HG03280 (cell line): ENCODE measurements at regions not wholly inside any gene's neighbourhood (a gene's known extent, or its start where the extent isn't known, plus 50 kb on each side); places are given as distances from the start of the nearest gene placed in this dataset.

Source experiments
- ATAC-seq: cut with Tn5 transposase; IDR thresholded peaks from one replicate; pipeline ENCODE4 v1.9.1; 2021; ENCODE audit warnings: mild to moderate bottlenecking, moderate library complexity; ENCODE audit not compliant: unreplicated experiment

DNA sequence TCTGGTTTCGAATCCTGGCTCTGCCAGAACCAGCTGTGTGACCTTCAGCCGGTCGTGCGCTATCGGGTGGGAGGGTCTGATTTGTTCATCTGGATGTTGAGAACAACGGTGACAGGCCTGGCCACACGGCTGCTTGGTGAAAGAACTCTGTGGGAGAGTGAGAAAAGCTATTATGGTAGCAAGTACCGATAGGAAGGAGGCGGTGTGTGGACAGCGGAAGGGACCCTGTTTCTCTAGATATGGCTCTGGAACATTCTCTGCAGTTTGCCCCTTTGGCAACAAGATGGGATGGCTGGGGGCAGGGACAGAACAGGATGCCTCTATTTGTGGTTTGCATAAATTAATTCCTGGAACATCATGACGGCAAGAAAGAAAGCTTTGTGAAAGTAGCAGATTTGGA lies 347.3 kb downstream of the AACS start:
- ATAC-seq: no peak

DNA sequence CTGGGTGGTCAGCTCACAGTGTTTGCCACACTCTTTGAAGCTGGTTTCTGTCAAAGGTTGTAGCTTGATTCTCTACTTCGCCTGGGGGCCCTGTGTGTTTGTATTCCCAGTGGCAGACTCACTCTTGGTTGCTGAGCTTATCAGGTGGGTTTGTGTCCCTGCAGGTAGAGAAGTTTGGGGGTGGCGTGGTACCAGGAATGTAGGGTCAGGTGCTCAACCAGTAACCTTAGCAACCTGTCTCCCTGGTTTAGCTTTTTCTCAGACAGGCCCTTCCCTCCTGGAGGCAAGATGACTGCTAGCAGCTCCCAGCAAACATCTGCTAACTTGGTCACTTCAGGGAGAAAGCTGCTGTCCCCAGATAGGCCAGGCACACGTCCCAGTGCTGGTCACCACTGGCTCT lies 352.2 kb downstream of the AACS start:
- ATAC-seq: no peak

DNA sequence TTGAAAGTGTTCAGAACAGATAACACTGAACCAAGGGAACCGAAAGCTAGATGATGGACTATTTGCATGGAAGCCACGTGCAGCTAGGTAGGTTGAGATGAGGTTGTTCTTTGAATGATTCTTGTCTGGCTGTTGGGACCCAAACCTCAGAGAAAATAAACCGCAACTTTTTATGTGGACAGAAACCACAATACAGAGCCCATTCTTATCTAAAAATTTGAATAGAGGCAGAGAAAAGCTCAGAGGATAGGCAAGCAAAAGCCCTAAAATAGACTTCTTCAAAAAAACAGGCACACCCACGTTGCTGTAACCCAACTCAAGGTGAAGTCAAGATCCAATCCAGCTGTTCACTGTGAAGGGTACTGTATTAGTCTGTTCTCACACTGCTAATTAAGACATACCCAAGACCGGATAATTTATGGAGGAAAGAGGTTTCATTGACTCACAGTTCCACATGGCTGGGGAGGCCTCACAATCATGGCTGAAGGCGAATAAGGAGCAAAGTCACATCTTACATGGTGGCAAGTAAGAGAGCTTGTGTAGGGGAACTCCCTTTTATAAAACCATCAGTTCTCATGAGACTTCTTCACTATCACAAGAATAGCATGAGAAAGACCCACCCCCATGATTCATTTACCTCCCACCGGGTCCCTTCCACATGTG lies 353.8 kb downstream of the AACS start:
- no peak for ATAC-seq

GRCh38 chr12:125424909-125425308 lies 359.7 kb downstream of the AACS start:
- ATAC-seq: no peak

DNA sequence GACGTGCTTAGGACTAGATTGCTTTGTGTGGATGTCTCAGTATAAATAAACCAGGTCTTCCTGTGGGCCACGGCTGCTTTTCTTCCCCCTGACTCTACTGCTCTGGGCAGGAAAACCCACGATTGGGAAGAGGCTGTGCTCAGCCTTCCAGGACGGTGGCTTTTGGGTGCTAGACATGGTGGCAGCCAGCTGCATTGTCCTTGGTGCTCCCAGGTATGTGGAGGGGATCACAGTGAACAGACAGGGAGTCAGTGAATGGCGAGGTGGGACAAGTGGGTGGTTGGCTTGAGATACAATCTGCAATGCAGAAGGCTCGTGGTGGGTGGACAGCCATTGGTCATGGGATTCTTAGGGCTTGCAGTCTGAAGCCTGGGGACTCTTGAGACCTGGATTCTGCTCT lies 366.3 kb downstream of the AACS start:
- no peak for ATAC-seq

GRCh38 chr12:125434131-125434530 lies 368.9 kb downstream of the AACS start:
- no peak for ATAC-seq

GRCh38 chr12:125434936-125435443 lies 369.8 kb downstream of the AACS start:
- peak; percentile 67 for ATAC-seq

DNA sequence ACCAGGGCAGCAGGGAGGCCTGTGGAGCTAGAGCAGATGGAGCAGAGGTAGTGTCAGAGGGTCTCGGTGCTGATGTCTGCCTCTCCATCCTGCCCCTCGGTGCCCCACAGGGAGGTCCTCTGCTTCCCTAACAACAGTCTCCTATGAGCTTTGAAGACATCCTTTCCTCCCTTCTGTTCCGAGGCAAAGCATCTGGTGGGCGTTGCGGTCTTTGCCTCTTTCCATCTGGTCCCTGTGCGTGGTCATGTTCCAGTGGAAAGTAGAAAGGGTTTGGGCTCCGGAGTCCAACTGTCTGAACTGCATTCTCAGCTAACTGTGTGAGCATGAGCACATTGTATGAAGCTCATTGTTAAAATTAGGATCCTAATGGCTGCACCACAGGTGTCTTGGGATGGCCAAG lies 370.6 kb downstream of the AACS start:
- ATAC-seq: no peak

- ATAC-seq: no peak
These were observed 371.5 kb downstream of the AACS start for GRCh38 chr12:125436686-125437085.

GRCh38 chr12:125440399-125440798 lies 375.2 kb downstream of the AACS start:
- ATAC-seq: no peak

DNA sequence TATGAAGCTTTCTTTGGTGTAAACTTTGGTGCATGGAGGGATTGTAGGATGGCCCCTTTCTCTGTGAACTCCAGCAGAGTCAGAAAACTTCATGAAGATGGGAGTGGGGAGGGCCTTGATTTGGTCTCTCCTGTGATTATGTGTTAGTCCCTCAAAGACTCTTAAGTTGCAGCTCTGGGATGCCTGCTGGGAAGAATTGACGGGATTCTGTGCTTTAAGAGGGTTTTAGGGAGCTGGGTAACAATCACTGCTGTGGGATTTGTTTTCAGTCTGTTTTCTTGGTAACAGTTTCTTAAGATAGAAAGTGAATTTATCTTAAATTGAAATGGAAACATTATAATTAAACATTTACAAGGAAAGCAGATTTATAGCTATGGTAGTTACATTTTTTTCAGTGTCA lies 378.1 kb downstream of the AACS start:
- no peak for ATAC-seq

DNA sequence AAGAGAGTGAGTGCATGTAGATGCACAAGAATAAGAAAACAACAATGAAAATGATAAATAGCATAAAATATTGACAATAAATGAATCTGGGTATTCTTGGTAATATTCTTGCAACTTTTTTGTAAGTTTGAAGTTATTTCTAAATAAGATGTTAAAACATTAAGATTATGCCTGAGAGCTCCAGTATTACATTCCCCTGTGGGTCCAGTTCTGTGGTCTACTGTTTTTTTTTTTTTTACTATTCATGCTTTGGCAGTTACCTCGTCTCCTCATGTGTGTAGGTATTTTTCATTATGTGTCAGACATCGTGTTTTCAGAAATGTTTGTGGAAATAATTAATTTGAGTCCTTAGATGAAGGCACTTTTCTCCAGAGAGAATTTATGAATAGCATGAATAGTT lies 386.2 kb downstream of the AACS start:
- ATAC-seq: no peak

DNA sequence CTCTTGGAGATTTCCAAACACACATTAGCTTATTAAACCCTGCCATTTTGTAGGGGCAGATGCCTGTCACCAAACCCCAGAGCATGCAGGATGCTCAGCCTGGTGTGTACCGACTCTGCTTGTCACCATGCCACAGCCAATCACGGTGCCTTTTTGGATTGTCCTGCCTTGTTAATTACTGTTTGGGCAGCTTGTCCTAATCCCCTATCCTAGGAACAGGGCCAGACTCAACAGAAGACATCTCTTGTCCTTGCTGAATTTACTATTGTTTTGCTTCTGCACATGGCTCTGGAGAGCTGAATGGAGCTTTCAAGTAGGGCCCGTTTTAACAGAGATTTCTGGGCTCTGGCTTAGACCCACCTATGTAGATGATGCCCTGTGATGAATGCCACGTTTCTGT lies 388.5 kb downstream of the AACS start:
- no peak for ATAC-seq

DNA sequence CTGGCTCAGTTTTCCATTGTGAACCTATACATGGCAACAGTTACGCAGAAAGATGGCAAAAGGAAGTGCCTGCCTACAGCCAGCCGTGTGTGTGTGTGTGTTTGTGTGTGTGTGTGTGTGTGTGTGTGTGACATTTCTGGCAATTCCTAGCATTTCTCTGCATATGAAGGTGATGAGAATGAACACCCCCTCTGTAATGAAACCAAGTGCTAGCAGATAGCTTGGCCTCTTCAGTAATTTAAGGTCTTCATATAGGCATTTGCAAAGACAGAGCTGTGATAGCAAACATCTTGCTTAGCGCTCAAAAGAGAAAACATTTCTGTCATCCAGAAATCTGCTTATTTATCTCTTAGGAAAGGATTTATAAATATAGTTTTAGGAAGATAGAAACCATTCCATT lies 389.1 kb downstream of the AACS start:
- ATAC-seq: no peak

DNA sequence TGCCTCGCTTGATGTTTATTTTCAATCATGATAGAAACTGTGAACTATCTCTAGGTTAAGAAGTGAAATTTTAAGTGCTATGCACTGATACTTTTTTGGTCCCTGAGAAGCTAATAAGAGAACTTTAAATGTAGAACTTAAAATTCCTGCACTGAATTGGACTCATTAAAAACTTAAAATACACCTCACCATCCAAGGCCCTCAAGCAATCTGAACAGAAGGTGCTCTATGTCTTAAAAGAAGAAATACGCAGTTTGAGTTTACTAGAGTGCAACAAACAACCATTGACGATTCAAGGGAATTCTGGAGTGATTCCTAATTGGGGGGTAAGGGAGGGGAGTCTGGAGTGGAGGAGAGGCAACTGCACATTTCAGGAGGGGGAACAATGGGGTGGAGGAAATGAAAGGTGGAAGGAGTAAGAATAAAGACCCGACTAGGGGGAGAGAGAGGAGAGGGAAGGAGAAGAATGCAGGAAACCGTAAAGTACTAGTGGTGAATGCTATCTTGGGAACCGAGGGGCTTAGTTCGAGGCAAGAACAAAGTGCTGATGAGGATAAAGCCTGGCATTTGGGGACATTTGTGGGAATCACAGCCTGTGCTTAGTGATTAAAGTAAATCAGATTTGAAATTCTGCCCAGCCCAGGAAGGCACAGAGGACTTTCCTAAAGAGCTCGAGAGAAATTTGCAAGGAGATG lies 389.7 kb downstream of the AACS start:
- ATAC-seq: no peak

DNA sequence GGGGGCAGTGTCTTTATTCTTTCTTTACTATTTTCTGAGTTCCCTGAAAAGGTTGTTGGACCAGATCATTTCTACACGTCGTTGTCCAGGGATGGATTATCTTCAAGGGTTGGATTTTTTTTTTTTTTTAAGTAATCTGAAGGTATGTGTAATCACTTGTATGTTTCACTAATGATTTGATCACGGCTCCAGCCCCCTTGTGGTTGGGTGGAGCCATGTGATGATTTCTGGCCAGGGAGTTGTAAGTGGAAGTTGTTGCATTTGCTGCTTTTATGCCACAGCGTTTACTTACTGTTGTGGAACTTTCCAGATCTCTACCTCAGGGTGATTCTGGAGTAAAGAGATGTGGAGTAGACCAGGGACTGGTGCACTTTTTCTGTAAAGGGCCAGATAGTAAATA lies 390.3 kb downstream of the AACS start:
- ATAC-seq: no peak

DNA sequence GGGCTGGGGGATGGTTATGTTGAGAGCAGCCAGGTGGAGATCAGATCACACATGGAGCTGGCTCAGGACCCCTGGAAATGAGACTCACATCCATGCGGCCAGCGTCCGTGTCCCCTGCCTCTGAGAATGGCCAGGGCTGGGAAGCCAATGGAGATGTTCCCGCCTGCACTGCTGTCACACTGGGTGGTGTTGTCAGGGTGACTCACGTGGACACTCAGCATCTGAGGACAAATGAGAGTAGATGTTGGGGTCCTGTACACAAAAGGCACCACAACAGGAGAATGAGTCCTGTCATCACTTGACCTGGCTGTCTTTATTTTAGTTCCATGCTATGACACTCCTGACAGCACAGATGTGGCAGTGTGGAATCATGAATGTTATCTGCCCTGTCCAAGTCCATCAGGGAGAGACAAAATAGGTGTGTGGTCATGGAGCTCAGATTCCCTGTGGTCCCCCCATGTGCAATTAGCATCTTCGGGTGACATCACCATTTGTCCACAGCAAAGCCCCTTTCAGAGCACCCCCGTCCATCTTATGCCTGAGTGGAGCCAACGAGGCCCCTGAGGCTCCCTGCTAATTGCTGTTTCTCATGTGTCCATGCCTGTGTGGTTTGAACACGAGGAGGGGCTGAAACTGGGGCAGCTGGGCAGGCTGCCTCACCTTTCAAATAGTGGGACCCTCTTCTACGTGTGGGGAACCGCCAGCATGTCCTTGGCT lies 393.5 kb downstream of the AACS start:
- ATAC-seq: no peak

DNA sequence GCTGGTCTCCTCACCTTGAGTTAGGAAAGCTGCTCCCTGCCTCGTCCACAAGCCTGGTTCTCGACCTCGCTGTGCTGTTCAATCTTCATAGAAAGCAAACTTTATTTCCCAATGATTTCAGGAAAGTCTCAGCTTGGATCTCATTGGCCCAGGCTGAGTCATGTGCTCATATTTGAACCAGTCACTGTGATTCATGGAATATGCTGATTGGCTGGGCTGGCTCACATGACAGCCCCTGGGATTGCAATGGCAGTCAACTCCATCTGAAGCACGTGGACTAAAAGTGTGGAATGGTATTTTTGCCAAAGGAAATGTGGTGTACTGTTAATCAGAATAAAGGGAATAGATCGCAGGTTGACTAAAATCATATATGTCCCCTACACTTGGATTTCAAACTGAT lies 396.6 kb downstream of the AACS start:
- no peak for ATAC-seq

DNA sequence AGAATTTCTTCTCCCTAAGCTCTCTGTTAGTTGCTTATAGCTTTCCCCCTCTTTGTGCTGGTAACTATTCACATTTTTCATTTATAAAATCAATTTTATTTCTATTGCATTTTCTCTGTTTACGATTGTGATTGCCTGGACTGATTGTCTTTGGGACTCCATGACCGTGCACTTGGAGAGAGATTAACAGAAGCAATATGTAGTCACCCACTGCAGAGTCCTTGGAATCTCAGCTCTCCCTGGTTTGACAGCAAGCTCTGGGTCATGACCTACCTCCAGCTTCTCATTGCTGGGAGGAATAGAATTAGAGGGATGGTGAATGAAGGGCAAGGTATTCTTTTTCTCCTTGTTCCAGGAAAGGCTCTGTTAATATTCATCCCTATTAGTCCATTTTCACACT lies 398.2 kb downstream of the AACS start:
- no peak for ATAC-seq

DNA sequence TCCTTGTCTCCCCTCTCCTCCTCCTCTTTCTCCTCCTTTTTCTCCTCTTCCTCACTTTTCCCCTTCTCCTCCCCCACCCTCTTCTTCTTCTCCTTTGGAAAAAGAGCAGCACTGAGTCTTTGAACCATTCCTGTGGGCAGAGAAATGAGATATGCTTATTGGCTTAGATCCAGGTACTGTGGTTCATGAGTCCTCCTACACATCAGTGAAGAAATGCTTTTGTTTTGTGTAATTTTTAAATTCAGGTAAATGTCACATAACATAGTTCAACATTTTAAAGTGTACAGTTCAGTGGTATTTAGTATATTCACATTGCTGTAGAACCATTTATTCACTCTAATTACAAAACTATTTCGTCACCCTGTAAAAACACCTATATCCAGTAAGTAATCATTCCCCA lies 402.1 kb downstream of the AACS start:
- ATAC-seq: no peak

GRCh38 chr12:125469683-125470082 lies 404.4 kb downstream of the AACS start:
- no peak for ATAC-seq
